Activated T-helper 2 cell treated with anti-CD3 and anti-CD28 coated beads, Interferon-gamma antibody, Interleukin-2, Interleukin-4, amounts not matched to agents 10 μg/mL and 5 μg/mL and 100 μg/mL, durations not matched to agents 14 hours and 24 hours and 36 hours (primary cell): ENCODE measurements at regions not wholly inside any gene's neighbourhood (a gene's known extent, or its start where the extent isn't known, plus 50 kb on each side); places are given as distances from the start of the nearest gene placed in this dataset.

Experiments
- DNase-seq: peaks from one replicate; pipeline ENCODE4 v3.0.0; 2021; ENCODE audit warnings: low spot score
- H3K27ac Mint-ChIP-seq: one replicate; pipeline ENCODE4 v1.8.0; 2021; ENCODE audit warnings: mixed read lengths
- H3K27me3 Mint-ChIP-seq: one replicate; pipeline ENCODE4 v1.8.0; 2021; ENCODE audit warnings: low read depth, mixed read lengths
- H3K36me3 Mint-ChIP-seq: one replicate; pipeline ENCODE4 v1.8.0; 2021; ENCODE audit warnings: low read depth, mixed read lengths
- H3K4me1 Mint-ChIP-seq: one replicate; pipeline ENCODE4 v1.8.0; 2021; ENCODE audit warnings: low read depth, mixed read lengths
- H3K4me3 Mint-ChIP-seq: one replicate; pipeline ENCODE4 v1.8.0; 2021; ENCODE audit warnings: low read depth, mild to moderate bottlenecking, moderate library complexity, mixed read lengths
- H3K9me3 Mint-ChIP-seq: one replicate; pipeline ENCODE4 v1.8.0; 2021; ENCODE audit warnings: mixed read lengths
- intact Hi-C: fragments of 100-400 bp; cut with micrococcal nuclease; formaldehyde crosslinking; loops from one replicate; pipeline ENCODE4 v1.15.1; 2023

GRCh38 chr5:6090079-6090654 is 288.2 kb downstream of the MED10 start:
- DNase-seq: no peak
- no peak overlapping the region for H3K27ac Mint-ChIP-seq
- no peaks in the 10 kb centered on the region for H3K4me1 Mint-ChIP-seq
- H3K4me3 Mint-ChIP-seq: no peak overlapping the region
- H3K36me3 Mint-ChIP-seq: no peaks in the 10 kb centered on the region
- intact Hi-C loops: no loop called here
- H3K9me3 Mint-ChIP-seq: no peaks in the 10 kb centered on the region
- H3K27me3 Mint-ChIP-seq: no peaks in the 10 kb centered on the region

- H3K36me3 Mint-ChIP-seq: no peaks in the 10 kb centered on the region
These were observed 289.6 kb downstream of the MED10 start for GRCh38 chr5:6088706-6089105.

GRCh38 chr5:6087576-6087975 is 290.8 kb downstream of the MED10 start:
- H3K9me3 Mint-ChIP-seq: no peaks in the 10 kb centered on the region
- no peak overlapping the region for H3K4me3 Mint-ChIP-seq
- H3K4me1 Mint-ChIP-seq: no peaks in the 10 kb centered on the region
- intact Hi-C loops: no loop called here
- no peaks in the 10 kb centered on the region for H3K36me3 Mint-ChIP-seq
- no peak overlapping the region for H3K27ac Mint-ChIP-seq
- DNase-seq: no peak
- no peaks in the 10 kb centered on the region for H3K27me3 Mint-ChIP-seq

More at GRCh38 chr5:6088706-6089105, 289.6 kb downstream of the MED10 start:
- no peak overlapping the region for H3K4me3 Mint-ChIP-seq
- H3K27me3 Mint-ChIP-seq: no peaks in the 10 kb centered on the region
- no peaks in the 10 kb centered on the region for H3K4me1 Mint-ChIP-seq
- H3K9me3 Mint-ChIP-seq: no peaks in the 10 kb centered on the region
- H3K27ac Mint-ChIP-seq: no peak overlapping the region
- no peak for DNase-seq
- intact Hi-C loops: no loop called here

GRCh38 chr5:6086871-6087270 is 291.5 kb downstream of the MED10 start:
- Mint-ChIP-seq H3K9me3 (no peaks in the 10 kb centered on the region), H3K27ac (no peak overlapping the region), H3K4me3 (no peak overlapping the region), H3K27me3 (no peaks in the 10 kb centered on the region), H3K36me3 (no peaks in the 10 kb centered on the region), H3K4me1 (no peaks in the 10 kb centered on the region)
- no peak for DNase-seq
- intact Hi-C loops: no loop called here

GRCh38 chr5:6085341-6085860 is 292.9 kb downstream of the MED10 start:
- Mint-ChIP-seq H3K36me3 (no peaks in the 10 kb centered on the region), H3K9me3 (no peaks in the 10 kb centered on the region), H3K27me3 (no peaks in the 10 kb centered on the region), H3K4me1 (no peaks in the 10 kb centered on the region), H3K27ac (no peak overlapping the region), H3K4me3 (no peak overlapping the region)
- no peak for DNase-seq
- intact Hi-C loops: no loop called here

- Mint-ChIP-seq H3K36me3 (no peaks in the 10 kb centered on the region), H3K4me3 (no peak overlapping the region), H3K27me3 (no peaks in the 10 kb centered on the region), H3K9me3 (no peaks in the 10 kb centered on the region), H3K4me1 (no peaks in the 10 kb centered on the region), H3K27ac (no peak overlapping the region)
- no peak for DNase-seq
- intact Hi-C loops: no loop called here
These were observed 293.5 kb downstream of the MED10 start for GRCh38 chr5:6084836-6085235.

- H3K4me1 Mint-ChIP-seq: no peaks in the 10 kb centered on the region
- no peak overlapping the region for H3K4me3 Mint-ChIP-seq
- H3K27me3 Mint-ChIP-seq: no peaks in the 10 kb centered on the region
- DNase-seq: no peak
- H3K36me3 Mint-ChIP-seq: no peaks in the 10 kb centered on the region
- H3K9me3 Mint-ChIP-seq: no peaks in the 10 kb centered on the region
- no peak overlapping the region for H3K27ac Mint-ChIP-seq
- intact Hi-C loops: no loop called here
These were observed 294.0 kb downstream of the MED10 start for GRCh38 chr5:6084376-6084775.

- no peaks in the 10 kb centered on the region for H3K4me1 Mint-ChIP-seq
- H3K27me3 Mint-ChIP-seq: no peaks in the 10 kb centered on the region
- no peak for DNase-seq
- no peaks in the 10 kb centered on the region for H3K36me3 Mint-ChIP-seq
- no peak overlapping the region for H3K4me3 Mint-ChIP-seq
- intact Hi-C loops: no loop called here
- H3K9me3 Mint-ChIP-seq: no peaks in the 10 kb centered on the region
- no peak overlapping the region for H3K27ac Mint-ChIP-seq
These were observed 294.9 kb downstream of the MED10 start for GRCh38 chr5:6083311-6083978.

GRCh38 chr5:6082685-6083084 is 295.7 kb downstream of the MED10 start:
- DNase-seq: no peak
- no peak overlapping the region for H3K27ac Mint-ChIP-seq
- H3K4me3 Mint-ChIP-seq: no peak overlapping the region

GRCh38 chr5:6081727-6082210 is 296.6 kb downstream of the MED10 start:
- Mint-ChIP-seq H3K27ac (no peak overlapping the region), H3K4me1 (no peaks in the 10 kb centered on the region), H3K4me3 (no peak overlapping the region), H3K27me3 (no peaks in the 10 kb centered on the region), H3K9me3 (no peaks in the 10 kb centered on the region), H3K36me3 (no peaks in the 10 kb centered on the region)
- DNase-seq: no peak
- intact Hi-C loops: no loop called here

More at GRCh38 chr5:6082685-6083084, 295.7 kb downstream of the MED10 start:
- Mint-ChIP-seq H3K27me3 (no peaks in the 10 kb centered on the region), H3K9me3 (no peaks in the 10 kb centered on the region), H3K36me3 (no peaks in the 10 kb centered on the region), H3K4me1 (no peaks in the 10 kb centered on the region)
- intact Hi-C loops: no loop called here

- no peak overlapping the region for H3K4me3 Mint-ChIP-seq
- no peak overlapping the region for H3K27ac Mint-ChIP-seq
These were observed 297.2 kb downstream of the MED10 start for GRCh38 chr5:6080930-6081726.

GRCh38 chr5:6080436-6080835 is 297.9 kb downstream of the MED10 start:
- Mint-ChIP-seq H3K36me3 (no peaks in the 10 kb centered on the region), H3K27ac (no peak overlapping the region), H3K4me3 (no peak overlapping the region), H3K27me3 (no peaks in the 10 kb centered on the region), H3K4me1 (no peaks in the 10 kb centered on the region), H3K9me3 (no peaks in the 10 kb centered on the region)
- no peak for DNase-seq
- intact Hi-C loops: no loop called here

More at GRCh38 chr5:6080930-6081726, 297.2 kb downstream of the MED10 start:
- intact Hi-C loops: no loop called here
- Mint-ChIP-seq H3K27me3 (no peaks in the 10 kb centered on the region), H3K4me1 (no peaks in the 10 kb centered on the region), H3K9me3 (no peaks in the 10 kb centered on the region), H3K36me3 (no peaks in the 10 kb centered on the region)
- DNase-seq: no peak

- Mint-ChIP-seq H3K4me1 (no peaks in the 10 kb centered on the region), H3K27ac (no peak overlapping the region)
- intact Hi-C loops: no loop called here
These were observed 299.5 kb downstream of the MED10 start for GRCh38 chr5:6078881-6079280.

More at GRCh38 chr5:6078881-6079280, 299.5 kb downstream of the MED10 start:
- Mint-ChIP-seq H3K36me3 (no peaks in the 10 kb centered on the region), H3K9me3 (no peaks in the 10 kb centered on the region), H3K4me3 (no peak overlapping the region), H3K27me3 (no peaks in the 10 kb centered on the region)
- no peak for DNase-seq
